Transverse colon (tissue), 4 donors: ENCODE measurements at regions not wholly inside any gene's neighbourhood (a gene's known extent, or its start where the extent isn't known, plus 50 kb on each side); places are given as distances from the start of the nearest gene placed in this dataset.

Source experiments
- DNase-seq: peaks from one replicate; pipeline ENCODE4 v3.0.0-alpha.2; 2019
- H3K27ac ChIP-seq, 4 donors: fragments of 200-600 bp; sonication (generic); 2 replicates each; pipeline ENCODE4 v1.5.1; 2016 to 2018; ENCODE audit warnings: inconsistent platforms in 4 of 4
- H3K27me3 ChIP-seq: fragments of 200-600 bp; sonication (generic); 2 replicates; pipeline ENCODE4 v1.5.1; 2017; ENCODE audit warnings: inconsistent platforms
- H3K36me3 ChIP-seq, 4 donors: fragments of 200-600 bp; sonication (generic); 2 replicates each; pipeline ENCODE4 v1.5.1; 2017 to 2019; ENCODE audit warnings: inconsistent platforms in 4 of 4
- H3K4me1 ChIP-seq, 4 donors: fragments of 200-600 bp; sonication (generic); 2 replicates each; pipeline ENCODE4 v1.5.1; 2017 to 2020; ENCODE audit warnings: inconsistent platforms in 4 of 4
- H3K4me3 ChIP-seq, 4 donors: fragments of 200-600 bp; sonication (generic); 1 replicate in 1 of 4; 2 replicates in 3 of 4; pipeline versions ENCODE4 v1.5.1 to v1.6.1; 2017 to 2019; ENCODE audit warnings: inconsistent platforms in 4 of 4
- H3K9me3 ChIP-seq, 2 donors: fragments of 200-600 bp; sonication (generic); 2 replicates each; pipeline ENCODE4 v1.5.1; 2017 to 2019; ENCODE audit warnings: inconsistent platforms in 2 of 2
- EP300 ChIP-seq: sonication (generic); formaldehyde crosslinking; IDR thresholded peaks from one replicate; pipeline ENCODE4 v1.6.1; 2017; ENCODE audit warnings: antibody characterized with exemption, low read depth
- POLR2A ChIP-seq: fragments of 450-650 bp; IDR thresholded peaks from one replicate; pipeline ENCODE4 v1.6.1; 2016; ENCODE audit warnings: antibody characterized with exemption, mild to moderate bottlenecking, moderate library complexity
- POLR2AphosphoS5 ChIP-seq, 3 donors: sonication (generic); formaldehyde crosslinking; IDR thresholded peaks; one replicate each; pipeline ENCODE4 v1.6.1; 2016; ENCODE audit warnings: antibody characterized with exemption in 3 of 3
- WGBS, 2 donors: methylation state at CpG; one replicate each; pipeline ENCODE4 v1.1.5; 2018; ENCODE audit warnings: low coverage in 1 of 2; 5-methylcytosine and 5-hydroxymethylcytosine counted together
- in situ Hi-C, 4 donors: fragments of 200-750 bp; cut with MboI; loops; one replicate each; pipeline versions ENCODE4 v1.15.0 to v1.15.1; 2017; ENCODE audit warnings: low sequenced_read_pairs in 3 of 4, low pct_ligation_motif_present in 1 of 4, low pct_unique_long_range_greater_than_20kb in 1 of 4
- intact Hi-C: fragments of 100-400 bp; cut with DNase I; formaldehyde crosslinking; loops from one replicate; pipeline ENCODE4 v1.15.1; 2023; ENCODE audit warnings: low total_unique reads
- TF ChIP-seq, protein P1 (sequence below), 5 experiments: fragments of 200-600 bp in 3 of 5; fragments of 450-650 bp in 2 of 5; sonication (generic) in 3 of 5; IDR thresholded peaks; 1 replicate in 2 of 5; 2 replicates in 3 of 5; pipeline ENCODE4 v1.5.1; 2016 to 2017; ENCODE audit warnings: antibody characterized with exemption in 5 of 5, inconsistent platforms in 3 of 5, mild to moderate bottlenecking in 2 of 5, moderate library complexity in 1 of 5

DNA sequence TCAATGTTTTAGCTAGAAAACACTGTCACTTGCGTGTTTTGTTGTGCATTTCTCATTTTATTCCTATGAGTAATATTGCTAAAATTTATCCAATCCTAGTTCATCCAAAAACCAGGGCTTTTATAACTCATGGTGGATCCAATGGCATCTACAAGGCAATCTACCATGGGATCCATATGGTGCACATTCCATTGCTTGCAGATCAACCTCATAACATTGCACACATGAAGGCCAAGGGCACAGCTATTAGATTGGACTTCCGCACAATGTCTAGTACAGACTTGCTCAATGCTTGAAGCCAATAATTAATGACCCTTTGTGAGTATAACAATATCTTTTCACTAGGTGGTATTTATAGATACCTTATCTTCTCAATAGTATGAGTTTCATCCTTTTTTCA is 57.2 kb upstream of the UGT2B7 start:
- WGBS, 2 donors, result 88 to 97% methylated on average over 1 to 2 of the region's 2 CpGs
- no peak for DNase-seq
- Histone ChIP-seq H3K36me3 (no peaks in the 10 kb centered on the region), H3K4me1 (no peaks in the 10 kb centered on the region), H3K9me3 (peaks cover 3 to 4% of the 10 kb centered on the region in 2 donors), H3K27ac (no peak overlapping the region), H3K27me3 (no peaks in the 10 kb centered on the region), H3K4me3 (no peak overlapping the region)
- intact Hi-C loops (no loop called here), in situ Hi-C loops (no loop called here)
- TF ChIP-seq POLR2AphosphoS5 (IDR thresholded peaks at IDR 0.05) (no peak), POLR2A (no peak), EP300 (no peak)
- TF ChIP-seq, protein P1, sequence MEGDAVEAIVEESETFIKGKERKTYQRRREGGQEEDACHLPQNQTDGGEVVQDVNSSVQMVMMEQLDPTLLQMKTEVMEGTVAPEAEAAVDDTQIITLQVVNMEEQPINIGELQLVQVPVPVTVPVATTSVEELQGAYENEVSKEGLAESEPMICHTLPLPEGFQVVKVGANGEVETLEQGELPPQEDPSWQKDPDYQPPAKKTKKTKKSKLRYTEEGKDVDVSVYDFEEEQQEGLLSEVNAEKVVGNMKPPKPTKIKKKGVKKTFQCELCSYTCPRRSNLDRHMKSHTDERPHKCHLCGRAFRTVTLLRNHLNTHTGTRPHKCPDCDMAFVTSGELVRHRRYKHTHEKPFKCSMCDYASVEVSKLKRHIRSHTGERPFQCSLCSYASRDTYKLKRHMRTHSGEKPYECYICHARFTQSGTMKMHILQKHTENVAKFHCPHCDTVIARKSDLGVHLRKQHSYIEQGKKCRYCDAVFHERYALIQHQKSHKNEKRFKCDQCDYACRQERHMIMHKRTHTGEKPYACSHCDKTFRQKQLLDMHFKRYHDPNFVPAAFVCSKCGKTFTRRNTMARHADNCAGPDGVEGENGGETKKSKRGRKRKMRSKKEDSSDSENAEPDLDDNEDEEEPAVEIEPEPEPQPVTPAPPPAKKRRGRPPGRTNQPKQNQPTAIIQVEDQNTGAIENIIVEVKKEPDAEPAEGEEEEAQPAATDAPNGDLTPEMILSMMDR (IDR thresholded peaks at IDR 0.05), result no peak

DNA sequence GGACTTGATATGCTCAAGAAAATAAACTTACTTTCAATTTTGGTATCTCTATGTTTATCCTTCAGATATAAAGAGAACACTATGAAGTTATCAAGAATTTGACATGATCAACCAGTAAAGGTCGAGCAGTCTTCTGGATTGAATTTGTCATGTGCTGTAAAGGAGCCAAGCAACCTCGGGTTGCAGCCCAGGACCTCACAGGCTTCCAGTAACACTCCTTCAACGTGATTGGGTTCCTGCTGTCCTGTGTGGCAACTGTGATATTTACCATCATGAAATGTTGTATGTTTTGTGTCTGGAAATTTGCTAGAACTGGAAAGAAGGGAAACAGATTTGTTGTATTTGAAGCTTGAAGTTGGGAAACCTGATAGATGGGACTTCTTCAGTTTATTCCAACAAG is 52.0 kb upstream of the UGT2B7 start:
- no peak for DNase-seq
- Histone ChIP-seq H3K4me3 (no peak overlapping the region), H3K9me3 (no peaks in the 10 kb centered on the region), H3K36me3 (no peaks in the 10 kb centered on the region), H3K27me3 (no peaks in the 10 kb centered on the region), H3K27ac (no peak overlapping the region), H3K4me1 (no peaks in the 10 kb centered on the region)
- in situ Hi-C loops (no loop called here), intact Hi-C loops (no loop called here)
- 54 to 63% methylated on average over 3 of the region's 3 CpGs for WGBS, 2 donors
- TF ChIP-seq POLR2A, result no peak
- TF ChIP-seq EP300, result no peak
- TF ChIP-seq POLR2AphosphoS5 (IDR thresholded peaks at IDR 0.05), result no peak
- TF ChIP-seq, protein P1 (IDR thresholded peaks at IDR 0.05), result no peak
